ENCODE measurements at regions not wholly inside any gene's neighbourhood (a gene's known extent, or its start where the extent isn't known, plus 50 kb on each side); places are given as distances from the start of the nearest gene placed in this dataset.

GRCh38 chr1:57747818-57748217, 324.0 kb upstream of the DAB1 start:
- no peak overlapping the region for H3K4me2 ChIP-seq (ENCODE audit: insufficient read depth, low read length)
- no peak overlapping the region for H3K4me3 ChIP-seq (ENCODE audit: insufficient read depth, low read length)
- H3K4me1 ChIP-seq (ENCODE audit: insufficient read depth, low read length) = no peaks in the 10 kb centered on the region
- no peaks in the 10 kb centered on the region for H3K36me3 ChIP-seq (ENCODE audit: insufficient read depth, low read length)
- H3K27ac ChIP-seq (ENCODE audit: low read depth, low read length) = no peak overlapping the region
- no peaks in the 10 kb centered on the region for H4K20me1 ChIP-seq (ENCODE audit: insufficient read depth, low read length)
- no peak for TF ChIP-seq CTCF (IDR thresholded peaks at IDR 0.05; ENCODE audit: extremely low read depth, low read depth, low read length)
- no peaks in the 10 kb centered on the region for H3K9me3 ChIP-seq (ENCODE audit: low read depth, low read length)
- no peak overlapping the region for H2AFZ ChIP-seq (ENCODE audit: low read length)
- no peaks in the 10 kb centered on the region for H3K27me3 ChIP-seq (ENCODE audit: insufficient read depth, low read length)
- no peaks in the 10 kb centered on the region for H3K79me2 ChIP-seq (ENCODE audit: insufficient read depth, low read length)
- DNase-seq (ENCODE audit: insufficient read length, low spot score, missing footprints) = no peak

- H3K36me3 ChIP-seq (ENCODE audit: insufficient read depth, low read length) = no peaks in the 10 kb centered on the region
- no peak overlapping the region for H3K27ac ChIP-seq (ENCODE audit: low read depth, low read length)
- H3K79me2 ChIP-seq (ENCODE audit: insufficient read depth, low read length) = no peaks in the 10 kb centered on the region
- H3K4me2 ChIP-seq (ENCODE audit: insufficient read depth, low read length) = no peak overlapping the region
- H3K4me1 ChIP-seq (ENCODE audit: insufficient read depth, low read length) = no peaks in the 10 kb centered on the region
- H3K4me3 ChIP-seq (ENCODE audit: insufficient read depth, low read length) = no peak overlapping the region
- H3K9me3 ChIP-seq (ENCODE audit: low read depth, low read length) = no peaks in the 10 kb centered on the region
- DNase-seq (ENCODE audit: insufficient read length, low spot score, missing footprints) = peak; percentile 76
- TF ChIP-seq CTCF (IDR thresholded peaks at IDR 0.05; ENCODE audit: extremely low read depth, low read depth, low read length) = no peak
- H3K27me3 ChIP-seq (ENCODE audit: insufficient read depth, low read length) = no peaks in the 10 kb centered on the region
- H2AFZ ChIP-seq (ENCODE audit: low read length) = no peak overlapping the region
- no peaks in the 10 kb centered on the region for H4K20me1 ChIP-seq (ENCODE audit: insufficient read depth, low read length)
Observed at GRCh38 chr1:57741521-57741920, 317.7 kb upstream of the DAB1 start.

GRCh38 chr1:57736940-57737339, 313.1 kb upstream of the DAB1 start:
- no peak for TF ChIP-seq CTCF (IDR thresholded peaks at IDR 0.05; ENCODE audit: extremely low read depth, low read depth, low read length)
- no peaks in the 10 kb centered on the region for H4K20me1 ChIP-seq (ENCODE audit: insufficient read depth, low read length)
- H3K4me1 ChIP-seq (ENCODE audit: insufficient read depth, low read length) = no peaks in the 10 kb centered on the region
- H3K27me3 ChIP-seq (ENCODE audit: insufficient read depth, low read length) = no peaks in the 10 kb centered on the region
- H3K79me2 ChIP-seq (ENCODE audit: insufficient read depth, low read length) = no peaks in the 10 kb centered on the region
- no peak for DNase-seq (ENCODE audit: insufficient read length, low spot score, missing footprints)
- H3K4me3 ChIP-seq (ENCODE audit: insufficient read depth, low read length) = no peak overlapping the region
- H3K4me2 ChIP-seq (ENCODE audit: insufficient read depth, low read length) = no peak overlapping the region
- no peak overlapping the region for H2AFZ ChIP-seq (ENCODE audit: low read length)
- no peak overlapping the region for H3K27ac ChIP-seq (ENCODE audit: low read depth, low read length)
- H3K36me3 ChIP-seq (ENCODE audit: insufficient read depth, low read length) = no peaks in the 10 kb centered on the region
- no peaks in the 10 kb centered on the region for H3K9me3 ChIP-seq (ENCODE audit: low read depth, low read length)

DNA sequence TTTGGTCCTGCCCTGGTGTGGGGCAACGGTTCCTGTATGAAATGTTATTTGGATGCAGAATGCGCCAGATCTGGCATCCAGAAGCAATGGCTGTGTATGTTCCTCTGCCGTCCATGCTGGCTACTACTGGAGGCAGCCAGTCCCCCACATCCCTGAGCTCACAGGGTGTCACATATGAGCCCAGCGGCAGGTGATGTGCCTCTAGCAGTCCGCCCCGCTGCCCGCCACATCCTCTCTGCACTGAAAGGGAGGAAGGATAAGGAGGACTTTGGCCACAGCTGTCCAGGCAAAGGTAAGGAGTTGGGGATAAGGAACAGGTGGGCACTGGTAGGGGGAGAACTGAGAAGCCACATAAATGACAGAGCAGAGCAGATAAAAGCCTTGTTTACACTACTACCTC, 305.3 kb upstream of the DAB1 start:
- Histone ChIP-seq H3K27me3 (ENCODE audit: insufficient read depth, low read length) (no peaks in the 10 kb centered on the region), H3K4me2 (ENCODE audit: insufficient read depth, low read length) (no peak overlapping the region), H3K9me3 (ENCODE audit: low read depth, low read length) (no peaks in the 10 kb centered on the region), H3K4me3 (ENCODE audit: insufficient read depth, low read length) (no peak overlapping the region), H3K4me1 (ENCODE audit: insufficient read depth, low read length) (no peaks in the 10 kb centered on the region), H2AFZ (ENCODE audit: low read length) (no peak overlapping the region), H3K36me3 (ENCODE audit: insufficient read depth, low read length) (no peaks in the 10 kb centered on the region), H3K79me2 (ENCODE audit: insufficient read depth, low read length) (no peaks in the 10 kb centered on the region), H4K20me1 (ENCODE audit: insufficient read depth, low read length) (no peaks in the 10 kb centered on the region), H3K27ac (ENCODE audit: low read depth, low read length) (no peak overlapping the region)
- no peak for TF ChIP-seq CTCF (IDR thresholded peaks at IDR 0.05; ENCODE audit: extremely low read depth, low read depth, low read length)
- no peak for DNase-seq (ENCODE audit: insufficient read length, low spot score, missing footprints)
